ENCODE measurements at regions not wholly inside any gene's neighbourhood (a gene's known extent, or its start where the extent isn't known, plus 50 kb on each side); places are given as distances from the start of the nearest gene placed in this dataset.
"Not testable (repeated sequence)": the region's sequence is repeated elsewhere in the genome, so short reads cannot be mapped to it uniquely, and the experiment has no call there.

DNA sequence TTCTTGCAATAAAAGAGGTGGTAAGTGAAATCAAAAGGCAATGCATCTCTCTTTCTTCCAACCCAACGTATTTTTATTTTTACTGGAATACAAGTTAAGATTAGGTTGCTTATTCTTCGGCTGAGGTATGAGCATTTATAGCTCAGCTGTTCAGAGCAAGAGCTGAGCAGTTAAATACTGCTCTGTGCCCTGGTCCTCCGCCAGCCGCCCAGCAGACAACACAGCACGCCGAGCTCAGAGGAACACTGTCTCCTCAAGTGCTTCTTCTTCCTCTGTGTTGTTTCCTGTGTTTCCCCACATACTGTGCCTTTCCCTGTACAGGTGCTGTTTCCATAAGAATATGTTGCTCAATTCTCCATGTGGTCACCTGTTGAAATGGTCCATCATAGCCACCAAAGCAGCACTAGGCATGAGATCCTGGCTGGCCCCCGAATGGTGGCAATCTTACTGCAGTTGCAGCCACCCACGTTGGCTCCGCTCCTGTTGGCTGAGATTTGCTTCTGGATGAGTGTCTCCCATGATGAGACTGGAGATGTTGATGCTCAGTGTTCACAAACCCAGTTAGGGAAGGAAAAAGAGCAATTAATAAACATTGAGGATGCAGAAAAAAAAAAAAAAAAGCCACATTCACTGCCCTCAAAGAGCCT lies 515.3 kb downstream of the GRIN2A start:
- Histone ChIP-seq H3K9me3 (ENCODE audit: low read length) (no peaks in the 10 kb centered on the region), H3K79me2 (ENCODE audit: insufficient read depth, low read length) (no peaks in the 10 kb centered on the region), H3K4me3 (ENCODE audit: low read depth, low read length, poor library complexity, severe bottlenecking) (no peak overlapping the region), H3K9me2 (ENCODE audit: low read depth, low read length) (no peaks in the 10 kb centered on the region), H3K27me3 (ENCODE audit: insufficient read depth, low read length) (no peaks in the 10 kb centered on the region), H3K36me3 (ENCODE audit: insufficient read depth, low read length) (no peaks in the 10 kb centered on the region), H3K4me1 (ENCODE audit: insufficient read depth, low read length, severe bottlenecking) (no peaks in the 10 kb centered on the region), H3K27ac (ENCODE audit: low read depth, low read length, poor library complexity, severe bottlenecking) (no peak overlapping the region), H3K4me2 (ENCODE audit: low read length) (no peak overlapping the region), H4K20me1 (ENCODE audit: insufficient read depth, low read length) (no peaks in the 10 kb centered on the region), H3K9ac (ENCODE audit: low read length) (no peak overlapping the region), H3F3A (ENCODE audit: insufficient read depth, low read length) (no peaks in the 10 kb centered on the region), H2AFZ (ENCODE audit: low read length) (no peak overlapping the region)
- TF ChIP-seq EZH2 (IDR thresholded peaks at IDR 0.05; ENCODE audit: borderline replicate concordance, low read length) (no peak), CTCF (IDR thresholded peaks at IDR 0.05; ENCODE audit: low read length) (no peak)

DNA sequence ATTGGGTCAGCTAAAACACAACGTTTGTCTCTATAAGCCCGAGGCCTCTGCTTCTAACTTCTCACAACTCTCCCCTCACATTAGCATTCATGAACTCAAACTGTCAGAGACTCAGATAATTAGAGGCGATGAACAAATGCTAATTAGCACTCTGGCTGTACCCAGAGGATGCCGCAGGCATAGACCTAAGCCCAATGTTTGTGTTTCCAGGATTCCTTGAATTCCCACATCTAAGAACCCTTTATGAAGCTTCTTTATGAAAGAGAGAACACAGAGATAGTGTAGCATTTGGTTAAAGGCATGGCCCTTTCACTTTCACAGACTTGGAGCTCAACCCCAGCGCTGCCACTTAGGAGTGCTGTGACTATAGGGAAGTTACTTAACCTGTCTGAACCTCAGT lies 512.2 kb downstream of the GRIN2A start:
- Histone ChIP-seq H3K9ac (ENCODE audit: low read length) (no peak overlapping the region), H3K27ac (ENCODE audit: low read depth, low read length, poor library complexity, severe bottlenecking) (no peak overlapping the region)

GRCh38 chr16:9670616-9671015 lies 511.6 kb downstream of the GRIN2A start:
- H3K9ac ChIP-seq (ENCODE audit: low read length); H3K4me3 ChIP-seq (ENCODE audit: low read depth, low read length, poor library complexity, severe bottlenecking); H3K4me1 ChIP-seq (ENCODE audit: insufficient read depth, low read length, severe bottlenecking); H3F3A ChIP-seq (ENCODE audit: insufficient read depth, low read length); H3K4me2 ChIP-seq (ENCODE audit: low read length); H3K27ac ChIP-seq (ENCODE audit: low read depth, low read length, poor library complexity, severe bottlenecking); H3K79me2 ChIP-seq (ENCODE audit: insufficient read depth, low read length); H3K9me2 ChIP-seq (ENCODE audit: low read depth, low read length); H2AFZ ChIP-seq (ENCODE audit: low read length); H3K36me3 ChIP-seq (ENCODE audit: insufficient read depth, low read length); H3K9me3 ChIP-seq (ENCODE audit: low read length); H3K27me3 ChIP-seq (ENCODE audit: insufficient read depth, low read length); H4K20me1 ChIP-seq (ENCODE audit: insufficient read depth, low read length): not testable (repeated sequence)

More for the DNA sequence above, 512.2 kb downstream of the GRIN2A start:
- Histone ChIP-seq H3K36me3 (ENCODE audit: insufficient read depth, low read length) (no peaks in the 10 kb centered on the region), H4K20me1 (ENCODE audit: insufficient read depth, low read length) (no peaks in the 10 kb centered on the region), H3F3A (ENCODE audit: insufficient read depth, low read length) (no peaks in the 10 kb centered on the region), H3K4me3 (ENCODE audit: low read depth, low read length, poor library complexity, severe bottlenecking) (no peak overlapping the region), H3K79me2 (ENCODE audit: insufficient read depth, low read length) (no peaks in the 10 kb centered on the region), H3K9me2 (ENCODE audit: low read depth, low read length) (no peaks in the 10 kb centered on the region), H2AFZ (ENCODE audit: low read length) (no peak overlapping the region), H3K4me1 (ENCODE audit: insufficient read depth, low read length, severe bottlenecking) (no peaks in the 10 kb centered on the region), H3K9me3 (ENCODE audit: low read length) (no peaks in the 10 kb centered on the region), H3K4me2 (ENCODE audit: low read length) (no peak overlapping the region), H3K27me3 (ENCODE audit: insufficient read depth, low read length) (no peaks in the 10 kb centered on the region)
- TF ChIP-seq EZH2 (IDR thresholded peaks at IDR 0.05; ENCODE audit: borderline replicate concordance, low read length) (no peak), CTCF (IDR thresholded peaks at IDR 0.05; ENCODE audit: low read length) (no peak)

DNA sequence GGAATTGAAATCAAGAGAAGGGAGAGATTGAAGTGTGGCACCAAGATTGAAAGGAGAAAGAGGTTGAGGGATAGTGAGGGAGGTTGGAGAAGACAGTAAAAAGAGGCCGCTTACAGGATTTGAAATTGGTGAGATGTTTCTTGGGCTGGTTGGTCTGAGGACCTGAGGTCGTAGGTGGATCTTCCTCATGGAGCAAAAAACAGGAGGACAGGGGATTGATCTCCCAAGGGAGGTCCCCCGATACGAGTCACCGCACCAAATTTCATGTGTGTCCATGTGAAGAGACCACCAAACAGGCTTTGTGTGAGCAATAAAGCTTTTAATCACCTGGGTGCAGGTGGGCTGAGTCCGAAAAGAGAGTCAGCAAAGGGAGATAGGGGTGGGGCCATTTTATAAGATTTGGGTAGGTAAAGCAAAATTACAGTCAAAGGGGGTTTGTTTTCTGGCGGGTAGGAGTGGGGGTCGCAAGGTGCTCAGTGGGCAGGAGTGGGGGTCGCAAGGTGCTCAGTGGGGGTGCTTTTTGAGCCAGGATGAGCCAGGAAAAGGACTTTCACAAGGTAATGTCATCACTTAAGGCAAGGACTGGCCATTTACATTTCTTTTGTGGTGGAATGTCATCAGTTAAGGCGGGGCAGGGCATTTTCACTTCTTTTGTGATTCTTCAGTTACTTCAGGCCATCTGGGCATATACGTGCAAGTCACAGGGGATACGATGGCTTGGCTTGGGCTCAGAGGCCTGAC lies 505.5 kb downstream of the GRIN2A start:
- H3K4me3 ChIP-seq (ENCODE audit: low read depth, low read length, poor library complexity, severe bottlenecking); H3K9me2 ChIP-seq (ENCODE audit: low read depth, low read length); H2AFZ ChIP-seq (ENCODE audit: low read length); H3K9me3 ChIP-seq (ENCODE audit: low read length); H3K4me2 ChIP-seq (ENCODE audit: low read length); H3K4me1 ChIP-seq (ENCODE audit: insufficient read depth, low read length, severe bottlenecking); H4K20me1 ChIP-seq (ENCODE audit: insufficient read depth, low read length); H3K27me3 ChIP-seq (ENCODE audit: insufficient read depth, low read length); H3K27ac ChIP-seq (ENCODE audit: low read depth, low read length, poor library complexity, severe bottlenecking); H3F3A ChIP-seq (ENCODE audit: insufficient read depth, low read length); H3K36me3 ChIP-seq (ENCODE audit: insufficient read depth, low read length); H3K9ac ChIP-seq (ENCODE audit: low read length); H3K79me2 ChIP-seq (ENCODE audit: insufficient read depth, low read length): not testable (repeated sequence)

All from OCI-LY1 (cell line).